Osteoblast (primary cell): ENCODE measurements at regions not wholly inside any gene's neighbourhood (a gene's known extent, or its start where the extent isn't known, plus 50 kb on each side); places are given as distances from the start of the nearest gene placed in this dataset.
A peak's percentile ranks its signal among the peaks of the same experiment; 100 is the strongest.
"Not testable (repeated sequence)": the region's sequence is repeated elsewhere in the genome, so short reads cannot be mapped to it uniquely, and the experiment has no call there.

ENCODE experiments used
- DNase-seq: peaks from one replicate; pipeline ENCODE4 v3.0.0; 2011; ENCODE audit warnings: low spot score, mixed read lengths; ENCODE audit not compliant: insufficient read length; ENCODE audit errors: missing footprints
- H2AFZ ChIP-seq: 2 replicates; pipeline ENCODE4 v1.6.0; 2011; ENCODE audit warnings: mild to moderate bottlenecking, low read length
- H3K27ac ChIP-seq: 2 replicates; pipeline ENCODE4 v1.5.1; 2011; ENCODE audit warnings: mild to moderate bottlenecking, low read depth, low read length, moderate library complexity
- H3K27me3 ChIP-seq: 2 replicates; pipeline ENCODE4 v1.6.0; 2012; ENCODE audit warnings: mild to moderate bottlenecking, control low read depth, inconsistent platforms, low read length, moderate library complexity; ENCODE audit not compliant: insufficient read depth
- H3K36me3 ChIP-seq: 2 replicates; pipeline ENCODE4 v1.5.1; 2011; ENCODE audit warnings: mild to moderate bottlenecking, low read length, control low read depth, moderate library complexity; ENCODE audit not compliant: insufficient read depth
- H3K4me1 ChIP-seq: 2 replicates; pipeline ENCODE4 v1.5.1; 2011; ENCODE audit warnings: mild to moderate bottlenecking, low read length, control low read depth, moderate library complexity; ENCODE audit not compliant: insufficient read depth
- H3K4me2 ChIP-seq: 2 replicates; pipeline ENCODE4 v1.6.0; 2011; ENCODE audit warnings: mild to moderate bottlenecking, low read length; ENCODE audit not compliant: insufficient read depth
- H3K4me3 ChIP-seq: fragments of 200-600 bp; sonication (generic); 3 replicates; pipeline ENCODE4 v1.5.1; 2012; ENCODE audit warnings: mild to moderate bottlenecking, low read length, inconsistent platforms; ENCODE audit not compliant: insufficient read depth
- H3K79me2 ChIP-seq: 2 replicates; pipeline ENCODE4 v1.6.0; 2012; ENCODE audit warnings: mild to moderate bottlenecking, low read length, control low read depth, inconsistent platforms; ENCODE audit not compliant: insufficient read depth
- H3K9me3 ChIP-seq: 2 replicates; pipeline ENCODE4 v1.5.1; 2011; ENCODE audit warnings: low read depth, low read length, control low read depth
- H4K20me1 ChIP-seq: 2 replicates; pipeline ENCODE4 v1.6.0; 2012; ENCODE audit warnings: mild to moderate bottlenecking, low read length, control low read depth; ENCODE audit not compliant: insufficient read depth
- TF ChIP-seq, protein P1 (sequence below): IDR thresholded peaks from 2 replicates; pipeline ENCODE4 v1.5.1; 2011; ENCODE audit warnings: mild to moderate bottlenecking, low read depth, low read length, moderate library complexity; ENCODE audit errors: extremely low read depth

DNA sequence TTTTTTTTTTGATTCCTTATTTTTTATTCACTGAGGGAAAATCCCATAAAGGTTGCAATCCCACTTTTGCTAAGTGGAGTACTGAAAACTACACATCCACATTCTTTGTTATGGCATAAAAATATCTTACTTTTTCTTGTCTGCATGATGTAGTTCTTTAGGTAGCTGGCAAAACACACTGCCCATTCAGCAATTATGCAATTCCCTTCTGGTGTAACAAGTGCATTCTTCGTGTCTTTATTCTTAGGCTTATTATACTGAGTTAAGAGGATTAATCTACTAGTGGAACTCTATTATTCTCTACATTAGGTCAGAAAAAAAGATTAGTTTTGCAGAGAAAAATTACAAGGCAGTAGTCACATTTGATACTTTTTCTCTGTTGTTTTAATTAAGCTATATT is 403.8 kb upstream of the GBE1 start:
- no peak overlapping the region for H3K27ac ChIP-seq
- no peak overlapping the region for H3K4me2 ChIP-seq
- no peaks in the 10 kb centered on the region for H4K20me1 ChIP-seq
- DNase-seq = no peak
- H3K4me1 ChIP-seq = no peaks in the 10 kb centered on the region
- H3K9me3 ChIP-seq = no peaks in the 10 kb centered on the region
- H3K36me3 ChIP-seq = no peaks in the 10 kb centered on the region
- H3K4me3 ChIP-seq = no peak overlapping the region
- TF ChIP-seq, protein P1, sequence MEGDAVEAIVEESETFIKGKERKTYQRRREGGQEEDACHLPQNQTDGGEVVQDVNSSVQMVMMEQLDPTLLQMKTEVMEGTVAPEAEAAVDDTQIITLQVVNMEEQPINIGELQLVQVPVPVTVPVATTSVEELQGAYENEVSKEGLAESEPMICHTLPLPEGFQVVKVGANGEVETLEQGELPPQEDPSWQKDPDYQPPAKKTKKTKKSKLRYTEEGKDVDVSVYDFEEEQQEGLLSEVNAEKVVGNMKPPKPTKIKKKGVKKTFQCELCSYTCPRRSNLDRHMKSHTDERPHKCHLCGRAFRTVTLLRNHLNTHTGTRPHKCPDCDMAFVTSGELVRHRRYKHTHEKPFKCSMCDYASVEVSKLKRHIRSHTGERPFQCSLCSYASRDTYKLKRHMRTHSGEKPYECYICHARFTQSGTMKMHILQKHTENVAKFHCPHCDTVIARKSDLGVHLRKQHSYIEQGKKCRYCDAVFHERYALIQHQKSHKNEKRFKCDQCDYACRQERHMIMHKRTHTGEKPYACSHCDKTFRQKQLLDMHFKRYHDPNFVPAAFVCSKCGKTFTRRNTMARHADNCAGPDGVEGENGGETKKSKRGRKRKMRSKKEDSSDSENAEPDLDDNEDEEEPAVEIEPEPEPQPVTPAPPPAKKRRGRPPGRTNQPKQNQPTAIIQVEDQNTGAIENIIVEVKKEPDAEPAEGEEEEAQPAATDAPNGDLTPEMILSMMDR = no peak
- no peak overlapping the region for H2AFZ ChIP-seq
- H3K79me2 ChIP-seq = no peaks in the 10 kb centered on the region
- H3K27me3 ChIP-seq = no peaks in the 10 kb centered on the region

DNA sequence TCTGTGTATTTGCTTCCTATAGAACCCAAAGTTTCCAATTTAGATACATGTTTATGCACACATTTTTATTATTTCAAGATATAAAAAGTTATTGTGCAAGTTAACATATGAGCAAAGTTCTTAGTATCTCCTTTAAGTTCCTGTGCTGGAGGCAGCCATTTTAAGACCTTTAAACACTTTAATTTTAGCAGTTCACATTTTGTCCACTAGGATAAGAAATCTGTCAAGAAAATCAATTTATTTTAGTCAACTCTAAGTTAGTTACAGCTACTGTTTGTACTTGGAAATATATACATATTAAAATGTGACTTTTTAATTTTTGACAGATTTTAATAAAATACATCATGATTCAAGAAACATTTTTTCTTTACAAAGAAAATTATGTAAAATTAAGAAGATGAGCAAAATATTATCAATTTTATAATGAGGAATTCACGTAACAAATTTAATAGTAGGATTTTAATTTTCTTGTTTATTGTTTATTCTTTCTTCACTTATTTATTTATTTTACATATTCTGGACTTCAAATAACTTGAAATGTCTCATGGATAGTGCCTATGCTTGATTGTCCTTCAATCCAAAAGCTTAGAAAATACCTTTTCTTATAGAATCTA is 402.6 kb upstream of the GBE1 start:
- Histone ChIP-seq H3K27me3 (no peaks in the 10 kb centered on the region), H3K4me1 (no peaks in the 10 kb centered on the region), H3K4me3 (no peak overlapping the region), H3K27ac (no peak overlapping the region), H3K4me2 (no peak overlapping the region), H3K79me2 (no peaks in the 10 kb centered on the region), H4K20me1 (no peaks in the 10 kb centered on the region), H2AFZ (peak overlapping the region; percentile 81), H3K9me3 (no peaks in the 10 kb centered on the region), H3K36me3 (no peaks in the 10 kb centered on the region)
- DNase-seq = no peak
- TF ChIP-seq, protein P1 = peak; percentile 41

DNA sequence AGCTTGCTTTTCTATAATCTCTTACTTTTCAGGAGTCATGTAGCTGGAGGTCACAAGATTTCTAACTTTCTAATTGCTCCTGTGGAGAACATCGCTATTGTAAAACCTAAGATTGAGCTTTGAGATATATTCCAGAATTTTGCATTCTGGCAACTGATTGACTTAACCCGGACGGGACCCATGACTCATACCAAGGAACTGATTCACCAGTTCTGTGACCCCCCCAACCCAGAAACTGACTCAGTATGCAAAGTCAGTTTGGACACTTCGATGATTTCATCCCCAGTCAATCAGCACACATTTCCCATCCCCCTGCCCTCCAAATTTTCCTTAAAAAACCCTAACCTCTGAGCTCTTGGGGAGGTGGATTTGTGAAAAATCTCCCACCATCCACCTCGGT is 396.5 kb upstream of the GBE1 start:
- Histone ChIP-seq H4K20me1 (no peaks in the 10 kb centered on the region), H3K27ac (no peak overlapping the region), H2AFZ (peak overlapping the region; percentile 25), H3K4me2 (peak overlapping the region; percentile 0), H3K4me1 (peaks cover 6% of the 10 kb centered on the region), H3K79me2 (no peaks in the 10 kb centered on the region), H3K9me3 (no peaks in the 10 kb centered on the region), H3K36me3 (no peaks in the 10 kb centered on the region), H3K27me3 (no peaks in the 10 kb centered on the region), H3K4me3 (no peak overlapping the region)
- TF ChIP-seq, protein P1 = no peak
- DNase-seq = peak; percentile 5

DNA sequence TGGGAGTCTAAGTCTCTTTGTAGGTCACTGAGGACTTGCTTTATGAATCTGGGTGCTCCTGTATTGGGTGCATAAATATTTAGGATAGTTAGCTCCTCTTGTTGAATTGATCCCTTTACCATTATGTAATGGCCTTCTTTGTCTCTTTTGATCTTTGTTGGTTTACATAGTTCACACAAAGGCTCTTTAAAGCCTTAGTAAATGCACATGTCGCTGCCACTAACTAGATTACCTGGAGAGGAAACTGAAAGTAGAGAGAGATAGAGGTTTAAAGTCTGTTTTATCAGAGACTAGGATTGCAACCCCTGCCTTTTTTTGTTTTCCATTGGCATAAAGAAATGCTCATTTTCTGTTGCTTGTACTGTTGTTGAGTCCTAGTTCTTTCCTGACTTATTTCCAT is 392.4 kb upstream of the GBE1 start:
- not testable (repeated sequence) for H3K9me3 ChIP-seq, H3K27ac ChIP-seq, H2AFZ ChIP-seq, H3K27me3 ChIP-seq, H3K4me2 ChIP-seq, H3K4me3 ChIP-seq, H3K4me1 ChIP-seq, DNase-seq, H3K36me3 ChIP-seq, H4K20me1 ChIP-seq, H3K79me2 ChIP-seq
